ENCODE measurements at regions not wholly inside any gene's neighbourhood (a gene's known extent, or its start where the extent isn't known, plus 50 kb on each side); places are given as distances from the start of the nearest gene placed in this dataset.
"Not testable (repeated sequence)": the region's sequence is repeated elsewhere in the genome, so short reads cannot be mapped to it uniquely, and the experiment has no call there.

- not testable (repeated sequence) for TF ChIP-seq CTCF (conservative IDR thresholded peaks at IDR 0.05; ENCODE audit: low read length); EZH2phosphoT487 (IDR thresholded peaks at IDR 0.05; ENCODE audit: borderline replicate concordance, low read depth, low read length)
Measured at GRCh38 chr15:19995296-19995695, 546.3 kb downstream of the GOLGA6L6 start.
